Renal cortex interstitium (tissue), 11 donors: ENCODE measurements at regions not wholly inside any gene's neighbourhood (a gene's known extent, or its start where the extent isn't known, plus 50 kb on each side); places are given as distances from the start of the nearest gene placed in this dataset.

Experiments used
- DNase-seq, 11 donors: peaks; one replicate each; pipeline ENCODE4 v3.0.0-alpha.2; 2013; ENCODE audit warnings: low read depth in 9 of 11, low spot score in 4 of 11; ENCODE audit errors: extremely low read depth in 1 of 11

- no peak for DNase-seq
Observed at GRCh38 chr17:72351884-72352346, 231.1 kb downstream of the SOX9 start.

GRCh38 chr17:72353502-72353901 is 232.7 kb downstream of the SOX9 start:
- no peak for DNase-seq

GRCh38 chr17:72354071-72354470 is 233.3 kb downstream of the SOX9 start:
- no peak for DNase-seq

GRCh38 chr17:72357764-72358365 is 237.0 kb downstream of the SOX9 start:
- no peak for DNase-seq

- DNase-seq, result no peak
Observed at GRCh38 chr17:72358465-72358864, 237.6 kb downstream of the SOX9 start.

GRCh38 chr17:72359274-72359673 is 238.5 kb downstream of the SOX9 start:
- DNase-seq, result no peak

GRCh38 chr17:72359811-72360210 is 239.0 kb downstream of the SOX9 start:
- no peak for DNase-seq

GRCh38 chr17:72360386-72360940 is 239.6 kb downstream of the SOX9 start:
- DNase-seq, result no peak

- DNase-seq, result no peak
Observed at GRCh38 chr17:72361892-72362291, 241.1 kb downstream of the SOX9 start.

GRCh38 chr17:72362376-72363088 is 241.7 kb downstream of the SOX9 start:
- DNase-seq, result no peak

- no peak for DNase-seq
Observed at GRCh38 chr17:72363089-72363610, 242.3 kb downstream of the SOX9 start.

- DNase-seq, result no peak
Observed at GRCh38 chr17:72365857-72366414, 245.1 kb downstream of the SOX9 start.

GRCh38 chr17:72366626-72367025 is 245.8 kb downstream of the SOX9 start:
- DNase-seq, result no peak

- no peak for DNase-seq
Observed at GRCh38 chr17:72368191-72368590, 247.4 kb downstream of the SOX9 start.

GRCh38 chr17:72369366-72369765 is 248.5 kb downstream of the SOX9 start:
- no peak for DNase-seq

GRCh38 chr17:72370819-72371218 is 250.0 kb downstream of the SOX9 start:
- DNase-seq, result no peak

- no peak for DNase-seq
Observed at GRCh38 chr17:72372185-72372584, 251.4 kb downstream of the SOX9 start.

- no peak for DNase-seq
Observed at GRCh38 chr17:72373910-72374741, 253.3 kb downstream of the SOX9 start.
